DND-41 (cell line): ENCODE measurements at regions not wholly inside any gene's neighbourhood (a gene's known extent, or its start where the extent isn't known, plus 50 kb on each side); places are given as distances from the start of the nearest gene placed in this dataset.

Experiments used
- ATAC-seq: fragments of 200-7000 bp; cut with Tn5 transposase; 3 replicates; pipeline ENCODE4 v1.9.1; 2021; ENCODE audit warnings: low read depth; ENCODE audit not compliant: insufficient read depth
- DNase-seq: peaks from one replicate; pipeline ENCODE4 v3.0.0-alpha.2; 2020
- H2AFZ ChIP-seq: 2 replicates; pipeline ENCODE4 v1.6.0; 2012; ENCODE audit warnings: low read depth, low read length
- H3K27ac ChIP-seq: 2 replicates; pipeline ENCODE4 v1.5.1; 2012; ENCODE audit warnings: low read length, inconsistent platforms
- H3K27me3 ChIP-seq: fragments of 200-600 bp; sonication (generic); 2 replicates; pipeline ENCODE4 v1.6.0; 2012; ENCODE audit warnings: low read length, mild to moderate bottlenecking, inconsistent platforms; ENCODE audit not compliant: insufficient read depth, poor library complexity
- H3K36me3 ChIP-seq: 2 replicates; pipeline ENCODE4 v1.5.1; 2012; ENCODE audit warnings: low read length, inconsistent platforms; ENCODE audit not compliant: insufficient read depth
- H3K4me1 ChIP-seq: 2 replicates; pipeline ENCODE4 v1.5.1; 2012; ENCODE audit warnings: mild to moderate bottlenecking, low read length; ENCODE audit not compliant: insufficient read depth
- H3K4me2 ChIP-seq: 2 replicates; pipeline ENCODE4 v1.6.0; 2012; ENCODE audit warnings: mild to moderate bottlenecking, moderate library complexity, low read length, inconsistent platforms; ENCODE audit not compliant: insufficient read depth
- H3K4me3 ChIP-seq, 2 experiments: fragments of 200-600 bp in 1 of 2; shearing (Covaris generic) in 1 of 2; 2 replicates each; pipeline ENCODE4 v1.5.1; 2012 to 2016; ENCODE audit warnings: inconsistent platforms in 2 of 2, low read length in 2 of 2, mild to moderate bottlenecking in 2 of 2, low read depth in 1 of 2, moderate library complexity in 1 of 2
- H3K79me2 ChIP-seq: 2 replicates; pipeline ENCODE4 v1.6.0; 2012; ENCODE audit warnings: low read length, inconsistent platforms; ENCODE audit not compliant: insufficient read depth
- H3K9ac ChIP-seq: 2 replicates; pipeline ENCODE4 v1.6.0; 2012; ENCODE audit warnings: low read depth, mild to moderate bottlenecking, inconsistent platforms, low read length, moderate library complexity
- H3K9me3 ChIP-seq: 2 replicates; pipeline ENCODE4 v1.5.1; 2012; ENCODE audit warnings: low read length, moderate library complexity, mild to moderate bottlenecking, inconsistent platforms; ENCODE audit not compliant: insufficient read depth, severe bottlenecking
- H4K20me1 ChIP-seq: 2 replicates; pipeline ENCODE4 v1.6.0; 2012; ENCODE audit warnings: low read length; ENCODE audit not compliant: insufficient read depth
- CTCF ChIP-seq: IDR thresholded peaks from 2 replicates; pipeline ENCODE4 v1.5.1; 2012; ENCODE audit warnings: borderline replicate concordance, low read length, moderate library complexity, mild to moderate bottlenecking; ENCODE audit not compliant: poor library complexity, severe bottlenecking; ENCODE audit errors: extremely low read depth
- EZH2 ChIP-seq: IDR thresholded peaks from 3 replicates; pipeline ENCODE4 v1.6.1; 2012; ENCODE audit warnings: borderline replicate concordance, low read depth, mild to moderate bottlenecking, moderate library complexity, low read length, inconsistent platforms; ENCODE audit not compliant: severe bottlenecking

- no peaks in the 10 kb centered on the region for H3K36me3 ChIP-seq
- H2AFZ ChIP-seq: no peak overlapping the region; the same call in 1 of the 2 replicates
- H4K20me1 ChIP-seq: no peaks in the 10 kb centered on the region
- no peak for TF ChIP-seq EZH2
- no peak for TF ChIP-seq CTCF
- H3K4me3 ChIP-seq: no peak overlapping the region
- no peak for ATAC-seq
- no peaks in the 10 kb centered on the region for H3K9me3 ChIP-seq
- DNase-seq: no peak
- no peak overlapping the region for H3K27ac ChIP-seq
- no peak overlapping the region for H3K4me2 ChIP-seq
- H3K4me1 ChIP-seq: no peaks in the 10 kb centered on the region
- H3K9ac ChIP-seq: no peak overlapping the region
- H3K27me3 ChIP-seq: no peaks in the 10 kb centered on the region
- no peaks in the 10 kb centered on the region for H3K79me2 ChIP-seq
These were observed 488.2 kb upstream of the PTBP2 start for GRCh38 chr1:96233422-96233821.

GRCh38 chr1:96234299-96234698, 487.3 kb upstream of the PTBP2 start:
- H3K4me1 ChIP-seq: no peaks in the 10 kb centered on the region
- no peak for DNase-seq
- H3K79me2 ChIP-seq: no peaks in the 10 kb centered on the region
- no peak overlapping the region for H3K4me3 ChIP-seq
- TF ChIP-seq CTCF (no peak), EZH2 (no peak)
- H3K27ac ChIP-seq: no peak overlapping the region
- no peaks in the 10 kb centered on the region for H3K27me3 ChIP-seq
- H3K4me2 ChIP-seq: no peak overlapping the region
- H4K20me1 ChIP-seq: no peaks in the 10 kb centered on the region
- H3K36me3 ChIP-seq: no peaks in the 10 kb centered on the region
- no peak overlapping the region for H3K9ac ChIP-seq
- H3K9me3 ChIP-seq: no peaks in the 10 kb centered on the region
- ATAC-seq: no peak
- H2AFZ ChIP-seq: no peak overlapping the region

- peak; percentile 63 for TF ChIP-seq CTCF
- TF ChIP-seq EZH2: no peak
- no peaks in the 10 kb centered on the region for H3K27me3 ChIP-seq
- ATAC-seq: peak; percentile 66; the same call in 2 of the 3 replicates
- H3K9me3 ChIP-seq: no peaks in the 10 kb centered on the region
- H3K9ac ChIP-seq: no peak overlapping the region
- H3K4me3 ChIP-seq: no peak overlapping the region
- no peaks in the 10 kb centered on the region for H3K4me1 ChIP-seq
- no peaks in the 10 kb centered on the region for H3K79me2 ChIP-seq
- no peak overlapping the region for H3K27ac ChIP-seq
- H4K20me1 ChIP-seq: no peaks in the 10 kb centered on the region
- no peaks in the 10 kb centered on the region for H3K36me3 ChIP-seq
- no peak overlapping the region for H2AFZ ChIP-seq
- DNase-seq: peak; percentile 28
- H3K4me2 ChIP-seq: no peak overlapping the region
These were observed 485.3 kb upstream of the PTBP2 start for GRCh38 chr1:96236156-96236739.
